Neutrophil (primary cell): ENCODE measurements at regions not wholly inside any gene's neighbourhood (a gene's known extent, or its start where the extent isn't known, plus 50 kb on each side); places are given as distances from the start of the nearest gene placed in this dataset.
A peak's percentile ranks its signal among the peaks of the same experiment; 100 is the strongest.

Source experiments
- H3K27ac ChIP-seq: fragments of 200-600 bp; sonication (generic); 2 replicates; pipeline ENCODE4 v1.5.1; 2016; ENCODE audit warnings: mild to moderate bottlenecking, moderate library complexity
- H3K27me3 ChIP-seq: fragments of 200-600 bp; sonication (generic); 2 replicates; pipeline ENCODE4 v1.6.0; 2016; ENCODE audit warnings: mild to moderate bottlenecking
- H3K36me3 ChIP-seq: fragments of 200-600 bp; sonication (generic); 2 replicates; pipeline ENCODE4 v1.5.1; 2017
- H3K4me1 ChIP-seq, 2 experiments: fragments of 200-600 bp in 1 of 2; sonication (generic) in 1 of 2; 1 replicate in 1 of 2; 2 replicates in 1 of 2; pipeline versions ENCODE4 v1.5.1 to v1.6.1; 2013 to 2016; ENCODE audit warnings: low read depth in 1 of 2, low read length in 1 of 2, mild to moderate bottlenecking in 1 of 2, moderate library complexity in 1 of 2; ENCODE audit not compliant: control insufficient read depth in 1 of 2, insufficient read depth in 1 of 2
- H3K4me3 ChIP-seq, 2 experiments: fragments of 200-600 bp in 1 of 2; sonication (generic) in 1 of 2; 1 replicate in 1 of 2; 2 replicates in 1 of 2; pipeline ENCODE4 v1.5.1; 2013 to 2016; ENCODE audit warnings: low read depth in 1 of 2, low read length in 1 of 2, mild to moderate bottlenecking in 1 of 2, moderate library complexity in 1 of 2
- H3K9me3 ChIP-seq: fragments of 200-600 bp; sonication (generic); 2 replicates; pipeline ENCODE4 v1.5.1; 2016
- TF ChIP-seq, protein P1 (sequence below): fragments of 200-600 bp; sonication (generic); IDR thresholded peaks from 2 replicates; pipeline ENCODE4 v1.5.1; 2016; ENCODE audit warnings: antibody characterized with exemption

DNA sequence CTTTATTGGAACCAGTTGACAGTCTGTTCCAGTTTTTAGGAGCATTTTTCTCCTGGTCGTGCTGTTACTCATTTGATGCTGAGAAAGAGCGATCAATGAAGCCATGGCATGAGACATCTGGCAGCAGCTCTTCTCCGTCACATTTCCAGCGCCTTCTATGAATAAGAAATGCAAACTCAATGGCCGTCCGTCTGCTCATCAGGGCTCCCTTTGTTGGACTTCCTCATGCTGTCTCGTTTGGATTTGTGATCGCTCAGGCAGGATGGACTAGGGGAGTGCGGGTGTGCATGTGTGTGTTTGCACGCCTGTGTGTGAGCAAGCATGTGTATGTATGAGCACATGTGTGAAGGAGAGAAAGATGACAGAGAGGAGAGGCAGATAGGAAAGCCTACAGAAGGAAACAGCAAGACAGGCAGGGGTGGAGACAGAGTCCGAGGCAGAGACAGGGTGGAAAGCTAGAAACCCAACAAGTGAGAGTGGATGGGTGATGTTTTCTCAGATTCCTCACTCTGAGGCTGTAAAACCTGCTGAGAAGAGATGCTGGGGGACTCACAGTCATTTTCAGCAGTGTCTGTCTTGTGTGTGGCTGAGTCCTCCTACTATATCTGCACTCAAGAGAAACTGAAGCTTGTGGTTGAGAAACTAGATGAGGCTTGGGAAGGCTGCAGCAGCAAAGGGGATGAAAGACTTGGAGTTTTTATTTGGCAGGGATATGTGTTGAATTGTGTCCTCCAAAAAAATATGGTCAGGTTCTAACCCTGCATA, 56.0 kb upstream of the CLMP start:
- Histone ChIP-seq H3K4me1 (no peaks in the 10 kb centered on the region), H3K9me3 (no peaks in the 10 kb centered on the region), H3K36me3 (no peaks in the 10 kb centered on the region), H3K27ac (no peak overlapping the region), H3K27me3 (peaks cover 20% of the 10 kb centered on the region), H3K4me3 (no peak overlapping the region)
- TF ChIP-seq, protein P1, sequence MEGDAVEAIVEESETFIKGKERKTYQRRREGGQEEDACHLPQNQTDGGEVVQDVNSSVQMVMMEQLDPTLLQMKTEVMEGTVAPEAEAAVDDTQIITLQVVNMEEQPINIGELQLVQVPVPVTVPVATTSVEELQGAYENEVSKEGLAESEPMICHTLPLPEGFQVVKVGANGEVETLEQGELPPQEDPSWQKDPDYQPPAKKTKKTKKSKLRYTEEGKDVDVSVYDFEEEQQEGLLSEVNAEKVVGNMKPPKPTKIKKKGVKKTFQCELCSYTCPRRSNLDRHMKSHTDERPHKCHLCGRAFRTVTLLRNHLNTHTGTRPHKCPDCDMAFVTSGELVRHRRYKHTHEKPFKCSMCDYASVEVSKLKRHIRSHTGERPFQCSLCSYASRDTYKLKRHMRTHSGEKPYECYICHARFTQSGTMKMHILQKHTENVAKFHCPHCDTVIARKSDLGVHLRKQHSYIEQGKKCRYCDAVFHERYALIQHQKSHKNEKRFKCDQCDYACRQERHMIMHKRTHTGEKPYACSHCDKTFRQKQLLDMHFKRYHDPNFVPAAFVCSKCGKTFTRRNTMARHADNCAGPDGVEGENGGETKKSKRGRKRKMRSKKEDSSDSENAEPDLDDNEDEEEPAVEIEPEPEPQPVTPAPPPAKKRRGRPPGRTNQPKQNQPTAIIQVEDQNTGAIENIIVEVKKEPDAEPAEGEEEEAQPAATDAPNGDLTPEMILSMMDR = no peak

DNA sequence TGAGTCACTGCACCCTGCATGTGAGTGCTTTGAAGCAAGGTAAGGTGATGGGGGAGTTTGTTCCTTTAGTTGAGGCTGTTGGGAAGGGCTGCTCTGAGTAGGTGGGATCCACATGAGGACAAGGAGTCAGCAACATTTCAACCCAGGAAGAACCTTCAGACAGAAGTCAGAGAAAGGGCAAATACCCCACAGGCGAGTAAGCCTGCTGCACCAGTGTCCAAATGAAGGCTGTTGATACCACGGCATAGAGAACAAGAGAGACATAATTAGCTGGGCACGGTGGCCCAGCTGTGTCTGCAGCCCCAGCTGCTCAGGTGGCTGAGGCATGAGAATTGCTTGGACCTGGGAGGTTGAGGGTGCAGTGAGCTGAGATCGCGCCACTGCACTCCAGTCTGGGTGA, 54.3 kb upstream of the CLMP start:
- Histone ChIP-seq H3K27ac (no peak overlapping the region), H3K9me3 (no peaks in the 10 kb centered on the region), H3K4me3 (no peak overlapping the region), H3K36me3 (no peaks in the 10 kb centered on the region), H3K27me3 (peaks cover 16% of the 10 kb centered on the region), H3K4me1 (no peaks in the 10 kb centered on the region)
- TF ChIP-seq, protein P1 = no peak

DNA sequence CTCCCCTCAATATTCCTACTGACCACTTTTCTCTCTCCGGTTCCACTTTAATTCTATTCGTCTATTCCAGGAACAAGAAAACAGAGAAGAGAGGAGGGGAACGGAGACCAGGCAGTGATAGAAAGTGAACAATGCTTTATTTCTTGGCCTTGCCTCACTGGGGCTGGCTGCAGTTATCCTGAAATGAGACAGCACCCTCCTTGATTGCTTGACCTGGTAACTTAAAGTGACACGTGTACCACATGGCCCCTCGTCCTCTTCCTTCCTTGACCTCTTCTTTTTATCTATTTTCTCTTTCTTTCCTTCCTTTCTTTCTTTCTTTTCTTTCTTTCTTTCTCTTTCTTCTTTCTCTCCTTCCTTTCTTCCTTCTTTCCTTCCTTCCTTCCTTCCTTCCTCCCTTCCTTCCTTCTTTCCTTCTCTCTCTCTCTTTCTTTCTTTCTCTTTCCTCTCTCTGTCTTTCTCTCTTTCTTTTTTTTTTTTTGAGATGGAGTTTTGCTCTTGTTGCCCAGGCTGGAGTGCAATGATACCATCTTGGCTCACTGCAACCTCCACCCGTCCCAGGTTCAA, 52.8 kb upstream of the CLMP start:
- Histone ChIP-seq H3K4me1 (no peaks in the 10 kb centered on the region), H3K27ac (no peak overlapping the region), H3K27me3 (peaks cover 26% of the 10 kb centered on the region), H3K9me3 (no peaks in the 10 kb centered on the region), H3K36me3 (no peaks in the 10 kb centered on the region), H3K4me3 (no peak overlapping the region)
- TF ChIP-seq, protein P1 = no peak

DNA sequence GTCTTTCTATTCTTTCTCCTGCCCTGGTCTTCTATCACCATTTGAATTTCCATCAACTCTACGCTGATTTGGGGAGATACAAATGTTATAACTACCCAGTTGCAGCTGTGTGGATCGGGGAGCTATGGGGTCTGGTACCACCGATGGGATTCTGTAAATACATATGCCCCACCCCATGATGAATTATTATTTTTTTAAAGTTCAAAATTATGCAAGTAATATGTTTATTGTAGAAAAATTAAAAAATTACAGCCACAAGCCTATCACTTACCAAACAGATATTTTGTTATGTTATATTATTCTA, 52.4 kb upstream of the CLMP start:
- Histone ChIP-seq H3K4me3 (no peak overlapping the region), H3K27me3 (peaks cover 30% of the 10 kb centered on the region), H3K9me3 (no peaks in the 10 kb centered on the region), H3K36me3 (no peaks in the 10 kb centered on the region), H3K4me1 (no peaks in the 10 kb centered on the region), H3K27ac (no peak overlapping the region)
- TF ChIP-seq, protein P1 = no peak

DNA sequence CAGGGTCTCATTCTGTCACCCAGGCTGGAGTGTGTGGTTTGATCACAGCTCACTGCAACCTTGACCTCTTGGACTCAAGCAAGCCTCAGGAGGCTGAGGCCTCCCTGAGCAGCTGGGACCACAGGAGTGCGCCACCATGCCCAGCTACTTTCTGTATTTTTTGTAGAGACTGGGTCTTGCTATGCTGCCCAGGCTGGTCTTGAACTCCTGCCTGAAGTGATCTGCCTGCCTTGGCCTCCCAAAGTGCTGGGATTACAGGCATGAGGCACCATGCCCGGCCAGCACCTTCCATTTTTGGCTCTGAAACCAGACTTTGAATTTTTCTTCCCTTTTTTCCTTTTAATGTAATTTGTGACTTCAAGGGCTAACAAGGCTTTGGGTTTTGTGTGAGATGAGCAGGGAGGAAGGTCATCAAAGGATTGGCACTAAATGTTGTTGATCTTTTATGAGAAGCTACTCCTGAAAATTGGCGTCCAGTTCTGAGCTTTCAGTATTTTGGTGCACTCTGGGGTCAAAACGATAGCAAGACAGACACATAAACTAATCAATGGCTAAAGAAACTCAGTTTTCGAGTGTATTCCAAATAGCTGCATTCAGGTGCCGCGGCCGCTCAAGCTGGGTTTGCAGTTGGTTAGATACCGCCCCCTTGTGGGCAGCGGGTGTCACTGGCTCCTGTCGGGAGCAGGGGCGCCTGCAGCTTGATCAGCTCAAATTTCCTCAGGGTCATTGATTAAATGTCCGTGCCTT, 51.9 kb upstream of the CLMP start:
- Histone ChIP-seq H3K4me1 (no peaks in the 10 kb centered on the region), H3K36me3 (no peaks in the 10 kb centered on the region), H3K9me3 (no peaks in the 10 kb centered on the region), H3K27ac (no peak overlapping the region), H3K4me3 (no peak overlapping the region), H3K27me3 (peaks cover 35% of the 10 kb centered on the region)
- TF ChIP-seq, protein P1 = peak; percentile 77
